NCI-H1092 (cell line): ENCODE measurements at regions not wholly inside any gene's neighbourhood (a gene's known extent, or its start where the extent isn't known, plus 50 kb on each side); places are given as distances from the start of the nearest gene placed in this dataset.
"Not testable (repeated sequence)": the region's sequence is repeated elsewhere in the genome, so short reads cannot be mapped to it uniquely, and the experiment has no call there.

Source experiments
- DNase-seq: peaks from one replicate; lab custom pipeline; 2025; lab: John Stamatoyannopoulos, UW

DNA sequence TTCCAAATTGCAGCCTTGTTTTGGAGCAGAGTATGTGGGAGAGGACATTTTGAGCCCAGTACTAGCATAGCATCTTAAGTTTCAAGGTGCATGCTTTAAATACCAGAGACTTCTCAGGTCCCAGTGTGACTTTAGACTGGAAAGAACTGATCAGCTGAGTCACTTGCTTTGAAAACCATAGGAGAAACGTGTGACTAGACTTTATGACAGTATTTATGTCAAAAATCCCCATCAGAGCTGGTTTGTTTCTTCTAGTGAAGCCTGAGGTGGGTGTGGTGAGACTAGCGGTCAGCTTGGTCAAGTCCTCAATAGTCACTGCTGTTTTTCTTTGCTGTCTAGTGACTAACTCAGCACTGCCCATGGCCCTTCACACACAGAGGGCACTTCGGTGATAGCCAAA lies 724.2 kb downstream of the GATA3 start:
- no peak for DNase-seq

- DNase-seq = no peak
Observed at GRCh38 chr10:8787649-8788048, 733.2 kb downstream of the GATA3 start.

- DNase-seq = no peak
Observed at GRCh38 chr10:8790390-8790789, 735.9 kb downstream of the GATA3 start.

GRCh38 chr10:8794860-8795259 lies 740.4 kb downstream of the GATA3 start:
- no peak for DNase-seq

GRCh38 chr10:8800426-8800825 lies 745.9 kb downstream of the GATA3 start:
- no peak for DNase-seq

- no peak for DNase-seq
Observed at GRCh38 chr10:8803992-8804391, 749.5 kb downstream of the GATA3 start.

- DNase-seq = no peak
Observed at GRCh38 chr10:8810677-8811076, 756.2 kb downstream of the GATA3 start.

- DNase-seq = no peak
Observed at GRCh38 chr10:8811201-8811600, 756.7 kb downstream of the GATA3 start.

- no peak for DNase-seq
Observed at GRCh38 chr10:8815969-8816368, 761.5 kb downstream of the GATA3 start.

GRCh38 chr10:8817299-8817698 lies 762.8 kb downstream of the GATA3 start:
- DNase-seq = no peak

DNA sequence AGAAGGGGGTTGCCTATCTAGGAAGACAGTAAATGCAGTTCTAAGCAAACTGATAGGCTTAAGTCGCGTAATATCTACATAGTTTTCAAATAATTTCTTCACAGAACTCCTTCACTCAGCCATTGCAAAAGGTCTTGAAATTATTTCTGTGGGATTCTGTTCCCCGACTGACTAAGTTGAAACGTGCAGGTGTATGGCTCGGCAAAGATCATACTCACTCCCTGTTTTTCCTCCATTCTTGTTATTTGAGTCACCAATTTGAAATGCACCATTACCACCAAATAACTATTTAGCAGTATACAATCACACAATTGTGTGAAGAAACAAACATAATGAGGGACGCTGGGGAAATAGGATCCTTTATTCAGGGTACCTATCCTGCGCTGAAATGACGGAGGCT lies 771.1 kb downstream of the GATA3 start:
- DNase-seq = no peak

GRCh38 chr10:8829592-8829991 lies 775.1 kb downstream of the GATA3 start:
- no peak for DNase-seq

GRCh38 chr10:8830048-8830447 lies 775.6 kb downstream of the GATA3 start:
- DNase-seq = no peak

GRCh38 chr10:8830876-8831275 lies 776.4 kb downstream of the GATA3 start:
- DNase-seq = no peak

- no peak for DNase-seq
Observed at GRCh38 chr10:8835453-8836167, 781.1 kb downstream of the GATA3 start.

DNA sequence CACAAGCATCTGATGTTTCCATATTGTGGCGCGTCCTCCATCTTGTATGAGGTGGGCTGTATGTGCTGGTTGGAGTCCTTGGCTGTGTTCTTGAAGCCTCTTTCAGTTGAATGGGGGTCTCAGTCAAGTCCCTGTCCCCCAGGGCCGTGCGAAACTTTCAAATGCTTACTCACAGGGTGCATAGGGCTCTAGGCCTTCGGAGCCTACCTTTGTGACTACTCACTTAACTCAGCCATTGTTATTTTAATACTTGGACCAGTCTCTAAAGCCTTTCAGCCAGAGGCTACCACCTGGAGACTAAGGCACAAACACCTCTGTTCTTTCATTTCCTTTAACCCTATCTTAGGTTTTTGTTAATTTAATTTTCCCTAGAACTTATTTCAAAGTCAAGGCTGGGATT lies 785.9 kb downstream of the GATA3 start:
- no peak for DNase-seq

DNA sequence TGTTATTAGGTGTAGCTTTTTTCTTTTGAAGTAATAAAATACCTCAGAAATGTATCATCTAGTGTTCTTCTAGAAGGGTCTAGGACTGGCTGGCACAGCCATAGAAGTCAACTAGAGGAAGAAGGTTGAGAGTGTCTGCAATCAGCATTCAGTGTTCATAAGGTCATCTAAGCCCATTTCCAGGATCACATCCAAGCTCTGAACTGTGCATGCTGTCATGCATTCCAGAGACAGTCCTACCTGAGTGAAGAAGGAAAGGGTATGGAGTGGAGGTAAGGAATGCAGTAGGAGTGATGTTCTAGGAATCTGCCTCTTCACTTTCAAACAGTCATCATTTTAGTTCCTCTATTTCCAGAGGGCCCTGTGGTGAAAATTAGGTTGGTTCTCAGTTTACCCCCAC lies 789.7 kb downstream of the GATA3 start:
- no peak for DNase-seq

DNA sequence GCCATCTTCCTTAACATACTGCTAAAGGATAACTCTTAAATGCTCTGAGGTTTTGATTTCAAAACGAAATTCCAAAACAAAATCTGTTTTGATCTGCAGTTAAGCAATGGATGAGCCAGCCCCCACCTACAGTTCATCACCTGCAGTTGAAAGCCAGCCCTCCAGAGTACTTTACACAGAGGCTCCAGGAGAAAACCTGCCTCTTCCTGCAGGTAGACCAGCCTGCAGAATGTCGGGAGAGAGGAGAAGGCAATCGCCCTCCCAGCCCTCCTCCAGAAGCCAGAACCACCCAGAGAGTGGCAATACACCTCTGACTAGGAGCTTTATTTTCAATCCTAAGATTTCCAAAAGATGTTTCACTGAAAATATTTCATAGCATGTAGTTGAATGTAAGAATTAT lies 798.1 kb downstream of the GATA3 start:
- no peak for DNase-seq

DNA sequence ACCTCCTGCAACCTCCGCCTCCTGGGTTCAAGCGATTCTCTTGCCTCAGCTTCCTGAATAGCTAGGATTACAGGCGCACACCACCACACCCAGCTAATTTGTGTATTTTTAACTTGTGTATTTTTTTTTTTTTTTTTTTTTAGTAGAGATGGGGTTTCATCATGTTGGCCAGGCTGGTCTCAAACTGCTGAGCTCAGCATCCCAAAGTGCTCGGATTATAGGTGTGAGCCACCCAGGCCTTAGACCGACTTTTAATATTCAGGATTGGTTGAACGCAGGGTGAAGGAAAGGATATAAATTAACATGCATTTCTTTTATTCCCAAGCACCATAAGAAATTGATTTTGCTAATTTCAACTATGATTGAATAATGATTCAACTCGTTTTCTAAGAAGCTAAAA lies 798.6 kb downstream of the GATA3 start:
- DNase-seq = no peak

DNA sequence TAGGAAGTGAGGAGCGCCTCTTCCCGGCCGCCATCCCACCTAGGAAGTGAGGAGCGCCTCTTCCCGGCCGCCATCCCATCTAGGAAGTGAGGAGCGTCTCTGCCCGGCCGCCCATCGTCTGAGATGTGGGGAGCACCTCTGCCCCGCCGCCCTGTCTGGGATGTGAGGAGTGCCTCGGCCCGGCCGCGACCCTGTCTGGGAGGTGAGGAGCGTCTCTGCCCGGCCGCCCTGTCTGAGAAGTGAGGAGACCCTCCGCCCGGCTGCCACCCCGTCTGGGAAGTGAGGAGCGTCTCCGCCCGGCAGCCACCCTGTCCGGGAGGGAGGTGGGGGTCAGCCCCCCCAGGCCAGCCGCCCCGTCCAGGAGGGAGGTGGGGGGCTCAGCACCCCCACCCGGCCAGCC lies 814.4 kb downstream of the GATA3 start:
- not testable (repeated sequence) for DNase-seq

- DNase-seq = no peak
Observed at GRCh38 chr10:8873310-8873709, 818.8 kb downstream of the GATA3 start.

GRCh38 chr10:8874268-8874667 lies 819.8 kb downstream of the GATA3 start:
- no peak for DNase-seq

- DNase-seq = no peak
Observed at GRCh38 chr10:8874972-8875371, 820.5 kb downstream of the GATA3 start.

DNA sequence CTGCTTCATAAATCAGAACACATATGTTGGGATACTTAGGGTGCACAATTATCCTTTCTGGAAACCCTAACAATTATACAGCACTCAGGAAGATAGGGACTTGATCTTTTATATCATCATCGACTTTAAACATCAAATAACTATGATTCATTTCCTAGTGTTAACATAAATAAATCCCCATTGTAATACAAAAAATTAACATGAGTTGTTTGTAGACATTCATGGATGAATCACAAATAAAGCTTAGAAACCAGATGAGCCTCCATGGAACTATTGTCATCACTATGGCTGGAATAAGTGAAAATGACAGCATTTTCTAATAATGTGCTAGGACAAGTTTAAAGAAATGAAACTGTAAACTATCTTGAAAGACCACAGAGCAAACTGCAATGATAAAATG lies 821.7 kb downstream of the GATA3 start:
- no peak for DNase-seq

DNA sequence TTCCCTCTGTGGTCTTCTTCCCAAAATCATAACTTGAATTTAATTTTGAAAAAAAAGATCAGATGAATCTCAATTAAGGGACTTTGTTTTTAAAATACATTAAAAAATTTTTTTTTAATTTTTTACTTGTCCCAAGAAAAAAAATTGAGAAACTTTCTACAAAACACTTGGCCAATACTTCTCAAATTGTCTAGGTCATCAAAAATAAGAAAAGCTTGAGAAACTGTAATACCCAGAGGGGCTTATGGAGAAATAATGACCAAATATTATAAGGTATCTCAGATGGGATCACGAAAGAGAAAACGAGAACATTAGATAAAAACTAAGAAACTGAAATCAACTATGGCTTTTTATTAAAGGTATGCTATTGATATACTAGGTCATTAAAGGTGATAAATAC lies 835.0 kb downstream of the GATA3 start:
- no peak for DNase-seq
